Bronchial epithelial cell (primary cell): ENCODE measurements at regions not wholly inside any gene's neighbourhood (a gene's known extent, or its start where the extent isn't known, plus 50 kb on each side); places are given as distances from the start of the nearest gene placed in this dataset.

Experiments
- DNase-seq: peaks from one replicate; pipeline ENCODE4 v3.0.0-alpha.2; 2010; ENCODE audit warnings: low read depth
- FAIRE-seq: peaks from 2 replicates; lab custom pipeline; 2011; peaks lifted over from hg19 to GRCh38; lab: Jason Lieb, UNC
- H3K27me3 ChIP-seq: 2 replicates; pipeline ENCODE4 v1.5.1; 2011; ENCODE audit warnings: low read length; ENCODE audit not compliant: control insufficient read depth, insufficient read depth
- H3K36me3 ChIP-seq: 2 replicates; pipeline ENCODE4 v1.5.1; 2011; ENCODE audit warnings: low read length; ENCODE audit not compliant: control insufficient read depth, insufficient read depth
- H3K4me3 ChIP-seq: 2 replicates; pipeline ENCODE4 v1.5.1; 2011; ENCODE audit warnings: mild to moderate bottlenecking, low read depth, low read length, control low read depth
- CTCF ChIP-seq: IDR thresholded peaks from 2 replicates; pipeline ENCODE4 v1.5.1; 2011; ENCODE audit warnings: mild to moderate bottlenecking, moderate library complexity, low read length, control low read depth, inconsistent platforms; ENCODE audit not compliant: insufficient read depth, severe bottlenecking

- TF ChIP-seq CTCF: no peak
- Histone ChIP-seq H3K27me3 (peaks cover 26% of the 10 kb centered on the region), H3K4me3 (no peak overlapping the region), H3K36me3 (no peaks in the 10 kb centered on the region)
- DNase-seq: no peak
- FAIRE-seq: no peak
Measured at GRCh38 chr15:62559381-62559733, 394.3 kb upstream of the C2CD4B start.

GRCh38 chr15:62561059-62561519 is 396.0 kb upstream of the C2CD4B start:
- H3K4me3 ChIP-seq: no peak overlapping the region
- FAIRE-seq (no peak), DNase-seq (no peak)
- H3K27me3 ChIP-seq: peaks cover 29% of the 10 kb centered on the region
- no peak for TF ChIP-seq CTCF
- no peaks in the 10 kb centered on the region for H3K36me3 ChIP-seq

- no peak overlapping the region for H3K4me3 ChIP-seq
- no peak for TF ChIP-seq CTCF
- DNase-seq: no peak
- no peak for FAIRE-seq
- no peaks in the 10 kb centered on the region for H3K36me3 ChIP-seq
- peaks cover 29% of the 10 kb centered on the region for H3K27me3 ChIP-seq
Measured at GRCh38 chr15:62561571-62561970, 396.5 kb upstream of the C2CD4B start.

GRCh38 chr15:62564886-62565633 is 400.0 kb upstream of the C2CD4B start:
- no peaks in the 10 kb centered on the region for H3K36me3 ChIP-seq
- TF ChIP-seq CTCF: no peak
- no peak overlapping the region for H3K4me3 ChIP-seq
- DNase-seq: no peak
- peaks cover 35% of the 10 kb centered on the region for H3K27me3 ChIP-seq
- FAIRE-seq: no peak

- Histone ChIP-seq H3K27me3 (peaks cover 35% of the 10 kb centered on the region), H3K4me3 (no peak overlapping the region), H3K36me3 (no peaks in the 10 kb centered on the region)
- FAIRE-seq (no peak), DNase-seq (no peak)
- TF ChIP-seq CTCF: no peak
Measured at GRCh38 chr15:62565634-62566026, 400.5 kb upstream of the C2CD4B start.

- peak; percentile 18 for DNase-seq
- no peak for TF ChIP-seq CTCF
- no peak for FAIRE-seq
- H3K36me3 ChIP-seq: no peaks in the 10 kb centered on the region
- H3K4me3 ChIP-seq: no peak overlapping the region
- peaks cover 35% of the 10 kb centered on the region for H3K27me3 ChIP-seq
Measured at GRCh38 chr15:62566248-62566647, 401.2 kb upstream of the C2CD4B start.
